ENCODE measurements at regions not wholly inside any gene's neighbourhood (a gene's known extent, or its start where the extent isn't known, plus 50 kb on each side); places are given as distances from the start of the nearest gene placed in this dataset.

- ATAC-seq (ENCODE audit: low read depth) (no peak), DNase-seq (no peak)
- Histone ChIP-seq H2BK15ac (ENCODE audit: low read depth, low read length) (no peak overlapping the region), H4K20me1 (ENCODE audit: insufficient read depth, low read length) (no peaks in the 10 kb centered on the region), H3K18ac (ENCODE audit: low read depth, low read length) (no peak overlapping the region), H3K14ac (replicated peaks; ENCODE audit: low read depth, low read length) (no peak overlapping the region), H3K27me3 (ENCODE audit: control insufficient read depth, insufficient read depth, low read length) (no peaks in the 10 kb centered on the region), H2AK5ac (ENCODE audit: low read depth, low read length) (no peak overlapping the region), H3K9me3 (ENCODE audit: control insufficient read depth, insufficient read depth, low read length) (no peaks in the 10 kb centered on the region), H4K91ac (ENCODE audit: insufficient read depth, low read depth, low read length) (no peak overlapping the region), H2AK9ac (replicated peaks; ENCODE audit: low read depth, low read length, poor library complexity) (no peak overlapping the region), H3K36me3 (ENCODE audit: control insufficient read depth, insufficient read depth, low read length) (no peaks in the 10 kb centered on the region), H3K4ac (ENCODE audit: low read depth, low read length) (no peak overlapping the region), H3K23ac (ENCODE audit: low read depth, low read length) (no peak overlapping the region), H3K4me2 (ENCODE audit: low read depth, low read length) (no peak overlapping the region), H3K9me1 (ENCODE audit: insufficient read depth, low read length) (no peaks in the 10 kb centered on the region), H4K8ac (ENCODE audit: low read depth in 2 of 2, low read length in 2 of 2) (no peak overlapping the region), H2BK20ac (ENCODE audit: low read depth, low read length) (no peak overlapping the region), H2BK5ac (ENCODE audit: low read depth, low read length, poor library complexity, severe bottlenecking) (no peak overlapping the region), H3K27ac (ENCODE audit: insufficient read depth, low read length) (no peak overlapping the region), H3K56ac (ENCODE audit: extremely low read depth, insufficient read depth, low read length) (no peak overlapping the region), H3K4me3 (ENCODE audit: insufficient read depth, low read depth, low read length) (no peak overlapping the region), H3K9ac (ENCODE audit: low read depth, low read length) (no peak overlapping the region), H3K79me1 (ENCODE audit: low read depth in 1 of 2, low read length in 2 of 2) (no peaks in the 10 kb centered on the region), H2BK120ac (ENCODE audit: low read depth, low read length) (no peak overlapping the region), H2AFZ (replicated peaks; ENCODE audit: low read length, poor library complexity) (no peak overlapping the region), H4K5ac (ENCODE audit: low read depth, low read length) (no peak overlapping the region), H3K4me1 (ENCODE audit: control insufficient read depth, insufficient read depth, low read length) (no peaks in the 10 kb centered on the region)
- in situ Hi-C loops (cut with MboI; ENCODE audit: low sequenced_read_pairs) = loop anchor here (25.0 kb wide), 1 partner anchor 1543 kb away; no protein-coding TSS in a partner anchor
- ChIA-PET POLR2A (ENCODE audit: unreplicated experiment) (no interaction called here), CTCF (no interaction called here)
- TF ChIP-seq USF2 (IDR thresholded peaks at IDR 0.05; ENCODE audit: low read depth, low read length) (no peak), RFX5 (IDR thresholded peaks at IDR 0.05; ENCODE audit: low read depth, low read length) (no peak), POLR2A (IDR thresholded peaks at IDR 0.05; ENCODE audit: low read depth, low read length) (no peak), CHD1 (IDR thresholded peaks at IDR 0.05; ENCODE audit: low read depth, low read length) (no peak), RCOR1 (IDR thresholded peaks at IDR 0.05; ENCODE audit: insufficient replicate concordance, low read length) (no peak), CEBPB (IDR thresholded peaks at IDR 0.05; ENCODE audit: low read depth, low read length) (no peak), NFE2L2 (IDR thresholded peaks at IDR 0.05; ENCODE audit: low read depth, low read length) (no peak), FOS (IDR thresholded peaks at IDR 0.05; ENCODE audit: low read depth, low read length) (no peak), CTCF (conservative IDR thresholded peaks at IDR 0.05; ENCODE audit: low read depth, low read length) (no peak), SMC3 (IDR thresholded peaks at IDR 0.05; ENCODE audit: low read depth, low read length) (no peak), MXI1 (IDR thresholded peaks at IDR 0.05; ENCODE audit: borderline replicate concordance, low read depth, low read length) (no peak)
- dilution Hi-C loops (cut with HindIII; ENCODE audit: low sequenced_read_pairs, unreplicated experiment) = no loop called here
- intact Hi-C loops (cut with micrococcal nuclease) = no loop called here
- no TSS peak for BruUV-seq (replicated peaks)
- 22% methylated on average over 1 of the region's 4 CpGs; no CpG with 5 or more reads in 1 of the 2 experiments for WGBS, 2 experiments (ENCODE audit: extremely low coverage in 2 of 2, insufficient read length in 1 of 2)
Measured at GRCh38 chr2:106644623-106645022, 157.5 kb downstream of the CD8B2 start.

Data from IMR-90 (cell line).